MCF 10A (cell line): ENCODE measurements at regions not wholly inside any gene's neighbourhood (a gene's known extent, or its start where the extent isn't known, plus 50 kb on each side); places are given as distances from the start of the nearest gene placed in this dataset.
A peak's percentile ranks its signal among the peaks of the same experiment; 100 is the strongest.

Source experiments
- BruUV-seq: library from RNA; stranded (reverse); fragments of 400-500 nt; replicated peaks from 2 replicates; lab custom pipeline; 2021; lab: Mats Ljungman, UMichigan
- CTCF ChIA-PET: fragments of 300-600 bp; sonication (Branson Sonifier 250); formaldehyde crosslinking; extraction: SDS; loops from one replicate; lab custom pipeline; 2021; ENCODE audit warnings: antibody characterized with exemption, inconsistent platforms; lab: Yijun Ruan, JAX
- POLR2A ChIA-PET: fragments of 300-600, 350-650 bp; sonication (Branson Sonifier 250); formaldehyde crosslinking; extraction: SDS; loops from one replicate; lab custom pipeline; 2020; ENCODE audit warnings: antibody characterized with exemption, inconsistent platforms; lab: Yijun Ruan, JAX
- DNase-seq: peaks from one replicate; pipeline ENCODE4 v3.0.0-alpha.2; 2018; ENCODE audit not compliant: unreplicated experiment
- H3K27ac Mint-ChIP-seq: one replicate; pipeline ENCODE4 v1.8.0; 2022; ENCODE audit warnings: mild to moderate bottlenecking, low read depth, mixed read lengths; ENCODE audit not compliant: unreplicated experiment
- H3K27me3 Mint-ChIP-seq: one replicate; pipeline ENCODE4 v1.8.0; 2022; ENCODE audit warnings: mixed read lengths; ENCODE audit not compliant: insufficient read depth, unreplicated experiment
- H3K36me3 Mint-ChIP-seq: one replicate; pipeline ENCODE4 v1.8.0; 2022; ENCODE audit warnings: mild to moderate bottlenecking, moderate library complexity, mixed read lengths; ENCODE audit not compliant: insufficient read depth, unreplicated experiment
- H3K4me1 Mint-ChIP-seq: one replicate; pipeline ENCODE4 v1.8.0; 2022; ENCODE audit warnings: mixed read lengths; ENCODE audit not compliant: insufficient read depth, unreplicated experiment
- H3K4me3 Mint-ChIP-seq: one replicate; pipeline ENCODE4 v1.8.0; 2022; ENCODE audit warnings: mild to moderate bottlenecking, moderate library complexity, mixed read lengths; ENCODE audit not compliant: unreplicated experiment
- H3K9me3 Mint-ChIP-seq: one replicate; pipeline ENCODE4 v1.8.0; 2022; ENCODE audit warnings: mixed read lengths; ENCODE audit not compliant: unreplicated experiment
- intact Hi-C: fragments of 100-400 bp; cut with micrococcal nuclease; formaldehyde crosslinking; loops from 2 replicates; pipeline ENCODE4 v1.14.1; 2022
- TF ChIP-seq, protein P1 (sequence below): fragments of 200-600 bp; IDR thresholded peaks from one replicate; pipeline ENCODE4 v1.8.0; 2022; ENCODE audit warnings: antibody characterized with exemption, mild to moderate bottlenecking; ENCODE audit not compliant: unreplicated experiment

DNA sequence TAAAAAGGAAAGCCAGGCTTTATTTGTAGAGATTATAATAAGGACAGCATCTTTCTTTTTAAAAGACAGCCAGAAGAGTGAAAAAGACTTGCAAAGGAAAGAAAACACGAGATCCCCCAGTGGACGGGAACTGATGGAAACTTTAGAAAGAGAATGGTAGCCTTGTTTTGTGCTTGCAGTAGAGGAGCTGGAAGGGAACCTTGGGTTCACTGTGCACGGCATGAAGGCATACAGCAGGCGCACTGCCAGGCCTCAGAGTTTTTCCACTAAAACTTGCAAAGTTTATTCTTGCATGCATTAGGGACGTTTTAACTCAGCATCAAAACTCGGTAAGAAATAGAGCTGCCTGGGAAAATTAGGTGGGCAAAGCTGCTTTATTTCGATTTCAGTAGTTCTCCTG is 248.6 kb downstream of the IRX1 start:
- H3K27ac Mint-ChIP-seq = no peak overlapping the region
- intact Hi-C loops = no loop called here
- TF ChIP-seq, protein P1, sequence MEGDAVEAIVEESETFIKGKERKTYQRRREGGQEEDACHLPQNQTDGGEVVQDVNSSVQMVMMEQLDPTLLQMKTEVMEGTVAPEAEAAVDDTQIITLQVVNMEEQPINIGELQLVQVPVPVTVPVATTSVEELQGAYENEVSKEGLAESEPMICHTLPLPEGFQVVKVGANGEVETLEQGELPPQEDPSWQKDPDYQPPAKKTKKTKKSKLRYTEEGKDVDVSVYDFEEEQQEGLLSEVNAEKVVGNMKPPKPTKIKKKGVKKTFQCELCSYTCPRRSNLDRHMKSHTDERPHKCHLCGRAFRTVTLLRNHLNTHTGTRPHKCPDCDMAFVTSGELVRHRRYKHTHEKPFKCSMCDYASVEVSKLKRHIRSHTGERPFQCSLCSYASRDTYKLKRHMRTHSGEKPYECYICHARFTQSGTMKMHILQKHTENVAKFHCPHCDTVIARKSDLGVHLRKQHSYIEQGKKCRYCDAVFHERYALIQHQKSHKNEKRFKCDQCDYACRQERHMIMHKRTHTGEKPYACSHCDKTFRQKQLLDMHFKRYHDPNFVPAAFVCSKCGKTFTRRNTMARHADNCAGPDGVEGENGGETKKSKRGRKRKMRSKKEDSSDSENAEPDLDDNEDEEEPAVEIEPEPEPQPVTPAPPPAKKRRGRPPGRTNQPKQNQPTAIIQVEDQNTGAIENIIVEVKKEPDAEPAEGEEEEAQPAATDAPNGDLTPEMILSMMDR = no peak

DNA sequence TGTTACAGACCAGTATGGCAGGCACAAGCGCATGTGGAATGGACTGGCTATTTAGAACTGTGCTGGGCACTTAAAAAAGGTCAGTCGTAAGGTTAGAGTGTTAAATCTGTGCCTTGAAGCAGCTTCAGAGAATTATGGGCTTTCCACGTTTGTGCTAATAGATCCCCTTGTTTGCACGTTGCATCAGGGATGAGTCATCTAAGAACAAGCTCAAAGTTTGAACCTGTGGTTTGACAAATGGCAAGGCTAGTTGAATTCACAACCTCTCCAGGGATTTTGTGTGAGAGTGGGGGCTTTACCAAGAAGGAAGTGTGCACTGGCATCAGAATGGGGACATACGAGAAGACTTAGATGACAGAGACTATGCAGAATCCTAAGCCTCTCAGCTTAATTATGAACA is 249.6 kb downstream of the IRX1 start:
- no peaks in the 10 kb centered on the region for H3K36me3 Mint-ChIP-seq
- H3K27ac Mint-ChIP-seq = no peak overlapping the region
- H3K4me3 Mint-ChIP-seq = no peak overlapping the region
- POLR2A ChIA-PET = no interaction called here
- no TSS peak for BruUV-seq
- intact Hi-C loops = no loop called here
- TF ChIP-seq, protein P1 = no peak
- no peaks in the 10 kb centered on the region for H3K27me3 Mint-ChIP-seq
- peaks cover 8% of the 10 kb centered on the region for H3K9me3 Mint-ChIP-seq
- H3K4me1 Mint-ChIP-seq = peaks cover 4% of the 10 kb centered on the region
- DNase-seq = peak; percentile 36
- CTCF ChIA-PET = interaction anchor here (0.6 to 1.0 kb wide), 3 partner anchors 15 to 1143 kb away, joined by 3 to 4 read pairs (median 3); no protein-coding TSS in a partner anchor

More for the DNA sequence above, 248.6 kb downstream of the IRX1 start:
- Mint-ChIP-seq H3K9me3 (peaks cover 8% of the 10 kb centered on the region), H3K27me3 (no peaks in the 10 kb centered on the region), H3K4me3 (no peak overlapping the region), H3K36me3 (no peaks in the 10 kb centered on the region), H3K4me1 (peaks cover 4% of the 10 kb centered on the region)
- BruUV-seq = no TSS peak
- ChIA-PET POLR2A (interaction anchor here (1.0 kb wide), 1 partner anchor 9 kb away, joined by 3 read pairs; no protein-coding TSS in a partner anchor), CTCF (no interaction called here)
- DNase-seq = no peak

DNA sequence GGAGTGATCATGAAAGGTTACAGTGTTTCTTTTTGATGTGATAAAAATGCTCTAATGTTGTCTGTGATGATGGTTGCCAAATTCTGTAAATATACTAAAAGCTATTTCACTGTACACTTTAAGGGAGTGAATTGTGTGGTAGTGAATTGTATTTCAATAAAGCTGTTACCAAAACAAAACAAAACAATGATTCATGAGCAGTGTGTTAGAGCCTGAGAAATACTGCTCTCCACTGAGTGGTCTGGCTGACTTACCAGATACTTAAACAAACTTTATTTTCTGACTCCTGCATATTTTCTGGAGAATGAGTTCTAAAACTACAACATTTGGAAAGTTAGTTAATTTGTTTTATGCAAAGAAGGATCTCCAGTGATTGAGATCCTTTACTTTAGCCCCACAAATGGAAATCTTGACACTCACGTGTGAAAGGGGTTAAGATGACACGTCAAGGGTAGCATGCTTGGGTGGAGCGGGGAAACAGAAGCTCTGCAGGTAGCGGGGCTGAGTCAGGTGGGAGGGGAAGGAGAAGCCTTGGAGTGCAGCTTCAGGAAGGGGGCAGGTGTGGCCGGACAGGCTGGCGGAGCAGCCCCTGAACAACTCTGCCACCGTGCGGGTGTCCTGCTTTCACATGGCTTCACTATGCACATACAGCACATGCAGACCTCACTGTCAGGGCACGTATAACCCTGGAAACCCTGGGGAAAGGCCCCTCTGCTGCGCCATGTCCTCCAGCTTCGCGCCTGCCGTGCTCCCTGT is 256.7 kb downstream of the IRX1 start:
- H3K36me3 Mint-ChIP-seq = no peaks in the 10 kb centered on the region
- H3K27me3 Mint-ChIP-seq = no peaks in the 10 kb centered on the region
- no peak overlapping the region for H3K27ac Mint-ChIP-seq
- intact Hi-C loops = no loop called here
- H3K9me3 Mint-ChIP-seq = peaks cover 3% of the 10 kb centered on the region
- H3K4me1 Mint-ChIP-seq = no peaks in the 10 kb centered on the region
- no peak overlapping the region for H3K4me3 Mint-ChIP-seq
- no TSS peak for BruUV-seq
- TF ChIP-seq, protein P1 = no peak
- ChIA-PET CTCF (no interaction called here), POLR2A (no interaction called here)
- no peak for DNase-seq

DNA sequence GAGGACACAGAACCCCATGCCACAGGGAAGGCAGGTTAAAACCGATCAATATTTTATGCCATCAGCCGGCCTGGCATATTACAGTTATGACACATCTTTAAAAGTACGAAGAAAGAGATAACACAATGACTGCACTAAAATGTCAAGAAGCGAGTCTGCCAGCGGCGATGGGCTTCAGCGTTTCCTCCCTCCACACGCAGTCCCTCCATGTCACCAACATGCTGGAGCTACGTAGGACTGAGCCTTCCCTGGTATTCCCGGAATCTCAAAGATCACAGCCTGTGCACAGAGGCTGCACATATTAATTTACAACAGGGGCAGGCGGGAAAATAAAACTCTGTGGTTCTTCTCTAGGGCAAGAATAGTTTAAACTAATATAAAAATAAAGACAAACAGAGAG is 257.7 kb downstream of the IRX1 start:
- no peak for DNase-seq
- TF ChIP-seq, protein P1 = no peak
- H3K4me3 Mint-ChIP-seq = no peak overlapping the region
- H3K4me1 Mint-ChIP-seq = no peaks in the 10 kb centered on the region
- BruUV-seq = no TSS peak
- intact Hi-C loops = no loop called here
- ChIA-PET CTCF (interaction anchor here (0.6 kb wide), 1 partner anchor 113 kb away, joined by 3 read pairs; no protein-coding TSS in a partner anchor), POLR2A (no interaction called here)
- H3K9me3 Mint-ChIP-seq = peaks cover 13% of the 10 kb centered on the region
- no peak overlapping the region for H3K27ac Mint-ChIP-seq
- no peaks in the 10 kb centered on the region for H3K36me3 Mint-ChIP-seq
- no peaks in the 10 kb centered on the region for H3K27me3 Mint-ChIP-seq
